Activated naive CD8-positive, alpha-beta T cell treated with anti-CD3 and anti-CD28 coated beads, Interleukin-2, amount 50 U/mL, for 16 hours (primary cell): ENCODE measurements at regions not wholly inside any gene's neighbourhood (a gene's known extent, or its start where the extent isn't known, plus 50 kb on each side); places are given as distances from the start of the nearest gene placed in this dataset.

Source experiments
- DNase-seq: peaks from one replicate; pipeline ENCODE4 v3.0.0-alpha.2; 2020; ENCODE audit warnings: low read depth, low spot score

DNA sequence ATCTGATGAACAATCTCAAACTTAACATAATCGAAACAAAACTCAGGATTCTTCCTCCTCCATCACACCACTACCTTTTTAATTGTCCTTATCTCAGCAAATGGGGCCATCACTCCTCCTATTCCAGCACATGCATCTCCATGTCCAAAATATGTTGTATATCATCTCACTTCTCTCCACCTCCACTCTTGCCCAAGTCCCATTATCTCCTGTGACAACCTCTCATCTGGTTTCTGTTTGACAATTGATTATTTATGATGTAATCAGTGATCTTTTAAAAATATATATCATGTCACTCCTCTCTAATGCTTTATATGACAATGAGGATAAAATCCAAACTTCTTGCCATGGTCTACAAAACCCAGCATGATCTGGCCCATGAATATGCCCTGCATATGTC, 200.8 kb upstream of the HMGA2 start:
- no peak for DNase-seq

- no peak for DNase-seq
Observed at GRCh38 chr12:65624554-65625086, 199.7 kb upstream of the HMGA2 start.

- DNase-seq, result no peak
Observed at GRCh38 chr12:65628061-65628460, 196.2 kb upstream of the HMGA2 start.

GRCh38 chr12:65630555-65630954, 193.7 kb upstream of the HMGA2 start:
- DNase-seq, result no peak

DNA sequence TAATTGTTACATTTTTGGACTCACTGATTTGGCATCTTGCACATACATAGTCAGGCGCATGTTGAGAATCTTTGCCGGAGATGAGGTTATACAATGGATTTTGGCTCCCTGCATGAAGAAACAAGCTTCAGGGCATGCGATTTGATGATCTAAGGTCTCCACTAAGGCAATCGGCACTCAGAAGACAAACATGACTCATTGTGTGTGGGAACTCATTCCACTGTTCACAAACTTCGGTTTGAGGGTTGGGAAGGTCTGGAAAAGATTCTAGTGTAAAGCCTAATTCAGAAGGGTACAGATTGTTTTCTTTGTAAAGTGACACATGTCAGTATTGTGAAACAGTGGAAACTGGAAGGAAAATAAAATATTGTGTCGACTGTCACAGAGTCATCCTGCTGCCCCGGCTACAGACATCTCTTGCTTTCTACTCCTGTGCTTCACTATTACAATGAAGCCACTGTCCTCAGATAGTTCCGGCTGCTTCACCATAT, 192.6 kb upstream of the HMGA2 start:
- DNase-seq, result no peak

DNA sequence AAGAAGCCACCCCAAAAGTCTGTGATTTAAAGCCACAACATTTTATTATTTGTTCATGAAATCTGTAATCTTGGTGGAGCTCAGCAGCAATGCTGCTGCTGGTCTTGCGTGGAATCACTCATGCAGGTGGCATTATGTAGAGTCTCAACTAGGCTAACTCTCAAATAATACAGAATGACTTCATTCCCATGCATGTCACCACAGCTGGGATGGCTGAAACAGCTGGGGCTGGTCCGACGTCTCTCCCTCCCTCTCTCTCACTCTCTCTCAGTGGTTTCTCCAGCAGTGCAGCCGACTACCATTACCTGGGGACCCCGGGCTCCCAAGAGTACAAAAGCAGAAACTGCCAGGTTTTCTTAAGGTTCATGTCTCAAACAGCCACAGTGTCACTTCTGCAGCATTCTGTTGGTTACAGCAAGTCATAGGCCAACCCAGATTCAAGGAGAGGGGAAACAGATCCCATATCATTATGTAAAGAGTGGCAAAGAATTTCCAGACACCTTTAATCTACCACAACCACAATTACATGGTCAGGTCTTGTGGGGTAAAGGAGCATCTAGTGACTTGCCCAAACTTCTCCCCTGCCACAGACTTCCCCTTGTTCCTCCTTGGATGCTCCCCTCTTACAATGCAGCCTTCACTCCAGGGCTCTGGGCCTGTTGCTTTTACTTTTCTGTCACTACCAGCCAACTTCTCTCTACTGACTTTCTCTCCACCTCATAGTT, 192.0 kb upstream of the HMGA2 start:
- DNase-seq, result no peak

- DNase-seq, result no peak
Observed at GRCh38 chr12:65634061-65634460, 190.2 kb upstream of the HMGA2 start.

GRCh38 chr12:65634626-65635331, 189.5 kb upstream of the HMGA2 start:
- DNase-seq, result no peak

GRCh38 chr12:65636436-65636835, 187.8 kb upstream of the HMGA2 start:
- DNase-seq, result no peak

DNA sequence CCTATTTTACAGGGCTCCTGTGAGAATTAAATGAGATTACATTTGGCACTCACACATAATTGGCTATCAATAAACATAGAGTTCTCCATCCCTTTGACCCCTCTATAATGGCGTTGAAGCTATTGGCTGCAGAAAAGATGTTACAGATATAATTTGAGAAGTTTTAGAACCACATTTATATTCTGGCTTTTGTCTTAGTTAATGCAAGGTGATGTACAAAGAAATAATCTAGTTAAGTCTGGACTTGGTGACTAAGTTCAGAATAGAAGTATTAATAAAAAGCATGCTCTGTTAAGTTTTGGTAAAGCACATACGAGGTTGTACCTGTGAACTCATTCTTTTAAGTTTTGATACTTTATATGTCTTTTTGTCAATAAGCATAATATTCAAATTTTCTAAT, 187.1 kb upstream of the HMGA2 start:
- no peak for DNase-seq

DNA sequence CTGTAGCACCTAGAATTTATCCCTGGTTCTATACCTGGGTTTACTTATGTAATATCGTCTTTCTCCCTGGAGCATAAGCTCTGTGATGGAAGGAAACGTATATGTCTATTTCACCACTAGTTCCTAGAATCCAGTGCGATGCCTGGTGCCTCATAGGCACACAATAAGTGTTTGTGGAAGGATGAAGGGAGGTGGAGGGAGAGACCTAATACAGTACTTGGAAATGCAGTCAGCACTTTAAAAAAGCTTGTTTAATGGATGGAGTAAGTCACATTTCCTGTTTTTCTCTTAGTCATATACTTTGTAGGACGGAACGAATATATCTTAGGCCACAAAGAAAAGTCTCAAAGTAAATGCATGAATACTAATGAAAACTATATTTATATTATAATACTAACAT, 186.5 kb upstream of the HMGA2 start:
- DNase-seq, result no peak

DNA sequence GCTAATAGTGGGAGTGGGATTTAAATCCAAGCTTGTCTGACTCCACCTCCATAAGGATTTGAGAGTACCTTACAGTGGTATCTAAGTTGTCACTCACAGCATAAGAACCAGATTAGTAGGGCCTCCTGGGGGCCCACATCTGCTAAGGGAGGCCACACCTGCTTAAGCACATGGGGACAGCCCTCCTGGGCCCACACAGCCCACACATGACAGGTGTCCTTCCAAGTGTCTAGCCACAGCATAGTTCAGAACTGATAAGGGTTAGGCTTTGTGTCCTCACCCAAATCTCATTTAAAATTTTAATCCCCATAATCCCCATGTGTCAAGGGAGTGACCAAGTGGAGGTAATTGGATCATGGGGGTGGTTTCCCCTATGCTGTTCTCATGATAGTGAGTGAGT, 186.0 kb upstream of the HMGA2 start:
- no peak for DNase-seq

DNA sequence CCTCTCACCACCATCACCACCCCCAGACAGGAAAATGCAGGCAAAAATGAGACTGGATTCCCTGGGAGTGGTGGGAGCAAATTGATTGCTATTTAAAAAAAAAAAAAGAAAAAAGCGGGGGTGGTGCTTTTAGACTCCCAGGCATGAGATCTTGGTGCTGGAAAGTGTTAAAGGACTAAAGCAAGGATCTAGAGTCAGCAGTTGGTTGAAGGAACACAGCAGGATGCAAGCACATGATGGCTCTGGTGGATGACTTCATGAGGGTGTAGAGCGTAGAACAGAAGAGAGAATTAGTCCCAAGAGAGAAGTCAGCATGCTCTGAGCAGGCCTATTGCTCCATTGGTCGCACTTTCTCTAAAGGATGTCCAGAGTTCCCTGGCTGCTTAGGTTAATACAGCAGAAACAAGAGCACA, 183.8 kb upstream of the HMGA2 start:
- no peak for DNase-seq

DNA sequence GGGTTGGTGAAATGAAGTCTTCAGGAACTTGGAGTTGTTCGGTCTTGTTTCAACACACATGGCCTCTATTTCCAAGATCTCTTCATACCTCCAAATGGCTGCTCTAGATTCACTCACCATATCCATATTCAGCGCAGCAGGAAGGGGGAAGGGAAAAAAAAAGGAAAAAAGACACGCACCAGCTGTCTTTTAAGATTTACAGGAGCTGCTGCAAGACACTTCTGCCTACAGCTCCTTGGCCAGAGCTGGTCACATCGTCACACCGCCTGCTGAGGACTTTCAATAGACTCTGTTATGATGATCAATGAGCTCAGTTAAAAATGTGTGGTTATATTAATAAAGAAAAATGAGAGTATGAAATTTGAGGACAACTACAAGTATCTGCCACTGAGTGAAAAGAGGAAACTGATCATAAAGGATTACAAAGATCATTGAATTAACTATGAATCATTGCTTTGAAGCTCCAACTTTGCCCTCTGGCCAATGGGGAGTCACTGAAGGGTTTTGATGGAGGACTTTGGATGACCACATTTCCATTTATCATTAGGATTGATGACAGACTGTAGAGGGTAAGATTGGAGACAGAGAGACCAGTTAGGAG, 182.1 kb upstream of the HMGA2 start:
- DNase-seq, result no peak

DNA sequence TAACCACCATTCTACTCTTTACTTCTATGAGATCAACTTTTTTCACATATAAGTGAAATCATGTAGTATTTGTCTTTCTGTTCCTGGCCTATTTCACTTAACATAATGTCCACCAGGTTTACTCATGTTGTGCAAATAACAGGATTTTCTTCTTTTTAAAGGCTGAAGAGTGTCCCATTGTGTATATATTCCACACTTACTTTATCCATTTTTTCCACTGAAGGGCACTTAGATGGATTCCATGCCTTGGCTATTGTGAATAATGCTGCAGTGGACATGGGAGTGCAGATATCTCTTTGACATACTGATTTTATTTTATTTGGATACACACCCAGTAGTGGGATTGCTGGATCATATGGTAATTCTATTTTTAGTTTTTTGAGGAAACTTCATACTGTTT, 181.1 kb upstream of the HMGA2 start:
- no peak for DNase-seq

- no peak for DNase-seq
Observed at GRCh38 chr12:65643595-65644386, 180.5 kb upstream of the HMGA2 start.

DNA sequence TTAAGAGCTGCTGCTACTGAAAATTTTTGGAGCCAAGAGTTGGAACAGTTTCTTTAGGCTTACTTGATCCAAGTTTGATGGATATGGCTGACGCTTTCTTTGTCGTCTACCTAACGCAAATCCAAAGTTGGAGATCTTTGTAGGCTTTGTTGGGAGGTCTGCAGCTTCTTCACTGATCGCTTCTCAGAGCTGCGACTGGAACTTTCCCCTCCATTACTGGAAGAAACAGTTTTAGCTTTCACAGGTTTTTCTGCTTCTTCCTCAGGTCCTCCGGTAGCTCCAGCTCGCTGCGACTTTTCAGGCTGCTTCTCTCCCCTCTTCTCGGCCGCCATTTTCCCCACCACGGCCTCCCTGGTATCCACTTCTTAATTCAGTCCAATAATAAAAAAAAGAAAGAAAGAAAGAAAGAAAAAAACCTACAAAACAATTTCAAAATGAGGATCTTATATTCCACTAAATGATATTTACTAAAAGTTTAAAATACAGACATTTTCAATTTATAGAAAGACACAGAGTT, 178.1 kb upstream of the HMGA2 start:
- no peak for DNase-seq

DNA sequence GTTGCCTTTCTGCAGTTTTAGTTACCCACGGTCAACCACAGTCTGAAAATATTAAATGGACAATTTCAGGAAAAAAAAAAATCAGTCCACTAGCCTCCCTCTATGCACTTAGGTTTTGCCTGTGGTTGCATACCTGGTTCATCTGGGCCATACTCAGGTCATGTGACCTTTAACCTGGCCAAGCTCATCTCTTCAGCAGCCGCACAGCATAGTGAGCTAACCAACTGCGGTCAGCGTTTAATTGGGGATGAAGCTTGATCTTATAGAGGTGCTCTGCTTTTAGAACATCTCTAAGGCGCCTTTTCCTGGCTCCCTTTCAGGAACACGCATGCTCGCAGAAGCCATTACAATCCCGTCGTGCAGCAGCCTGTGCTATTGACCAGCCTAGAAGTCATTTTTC, 177.2 kb upstream of the HMGA2 start:
- DNase-seq, result no peak

GRCh38 chr12:65648461-65648860, 175.8 kb upstream of the HMGA2 start:
- DNase-seq, result no peak

DNA sequence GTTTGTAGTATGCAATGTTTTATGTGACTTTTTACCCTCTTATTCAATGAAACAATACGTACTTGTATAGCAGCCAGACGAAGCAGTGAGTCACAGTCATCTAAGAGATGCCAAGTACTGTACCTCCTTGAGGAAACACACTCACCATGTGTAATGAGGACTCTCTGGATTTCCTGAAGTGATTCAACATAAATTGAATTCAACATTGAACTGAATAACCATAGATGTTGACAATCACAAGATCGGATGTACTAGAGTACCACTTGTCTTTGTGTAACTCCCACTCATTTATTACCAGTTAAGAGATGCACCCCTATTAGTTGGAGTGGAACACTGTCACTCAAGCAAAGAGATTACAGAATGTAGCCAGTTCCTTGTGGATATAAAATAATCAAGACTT, 175.2 kb upstream of the HMGA2 start:
- DNase-seq, result no peak

- DNase-seq, result no peak
Observed at GRCh38 chr12:65651060-65651459, 173.2 kb upstream of the HMGA2 start.

- DNase-seq, result no peak
Observed at GRCh38 chr12:65653321-65653720, 171.0 kb upstream of the HMGA2 start.
